Psoas muscle (tissue), 7 donors: ENCODE measurements at regions not wholly inside any gene's neighbourhood (a gene's known extent, or its start where the extent isn't known, plus 50 kb on each side); places are given as distances from the start of the nearest gene placed in this dataset.
"Not testable (repeated sequence)": the region's sequence is repeated elsewhere in the genome, so short reads cannot be mapped to it uniquely, and the experiment has no call there.

ENCODE experiments used
- ATAC-seq, 4 donors: fragments of 200-7000 bp; cut with Tn5 transposase; one replicate each; pipeline ENCODE4 v1.9.1; 2020; ENCODE audit warnings: moderate library complexity in 3 of 4, mild to moderate bottlenecking in 2 of 4
- DNase-seq, 2 donors: peaks; one replicate each; pipeline ENCODE4 v3.0.0-alpha.2; 2020
- H3K27ac ChIP-seq: fragments of 200-600 bp; one replicate; pipeline ENCODE4 v1.8.0; 2022
- H3K27me3 ChIP-seq, 3 donors: fragments of 200-600 bp in 1 of 3; one replicate each; pipeline versions ENCODE4 v1.6.1 to v1.8.0; 2013 to 2022; ENCODE audit warnings: low read length in 2 of 3, mild to moderate bottlenecking in 2 of 3, moderate library complexity in 1 of 3; ENCODE audit not compliant: insufficient read depth in 3 of 3
- H3K36me3 ChIP-seq, 2 donors: fragments of 200-600 bp in 1 of 2; one replicate each; pipeline versions ENCODE4 v1.6.1 to v1.8.0; 2013 to 2022; ENCODE audit warnings: low read depth in 1 of 2, mild to moderate bottlenecking in 1 of 2, moderate library complexity in 1 of 2; ENCODE audit not compliant: insufficient read depth in 1 of 2
- H3K4me1 ChIP-seq: fragments of 200-600 bp; one replicate; pipeline ENCODE4 v1.8.0; 2022
- H3K4me3 ChIP-seq: fragments of 200-600 bp; one replicate; pipeline ENCODE4 v1.8.0; 2022; ENCODE audit warnings: mild to moderate bottlenecking
- H3K9me3 ChIP-seq: fragments of 200-600 bp; one replicate; pipeline ENCODE4 v1.8.0; 2022
- WGBS, 3 donors: extraction: QIAGEN DNeasy Blood & Tissue Kit; methylation state at CpG; one replicate each; pipeline versions ENCODE4 v1.1.6 to v1.1.7; 2013; 5-methylcytosine and 5-hydroxymethylcytosine counted together
- intact Hi-C, 2 donors: fragments of 100-400 bp; cut with DNase I; formaldehyde crosslinking; loops; one replicate each; pipeline versions ENCODE4 v1.11.0 to v1.14.2; 2022
- TF ChIP-seq, protein P1 (sequence below): fragments of 200-600 bp; IDR thresholded peaks from one replicate; pipeline ENCODE4 v1.8.0; 2022; ENCODE audit warnings: antibody characterized with exemption
- donor health status: healthy with polysubstance abuse.
- donor health status: DM: no; HTN: no; CAD: no; lungs with moderate emphysema.
- donor health status: Bipolar disorder and iron deficiency.
- donor health status: healthy.
- donor health status: DM: yes; HTN: yes; CAD: no.
- donor health status: DM: no; HTN: no; CAD: no.
- donor health status: DM: yes; HTN: yes; CAD: no.

DNA sequence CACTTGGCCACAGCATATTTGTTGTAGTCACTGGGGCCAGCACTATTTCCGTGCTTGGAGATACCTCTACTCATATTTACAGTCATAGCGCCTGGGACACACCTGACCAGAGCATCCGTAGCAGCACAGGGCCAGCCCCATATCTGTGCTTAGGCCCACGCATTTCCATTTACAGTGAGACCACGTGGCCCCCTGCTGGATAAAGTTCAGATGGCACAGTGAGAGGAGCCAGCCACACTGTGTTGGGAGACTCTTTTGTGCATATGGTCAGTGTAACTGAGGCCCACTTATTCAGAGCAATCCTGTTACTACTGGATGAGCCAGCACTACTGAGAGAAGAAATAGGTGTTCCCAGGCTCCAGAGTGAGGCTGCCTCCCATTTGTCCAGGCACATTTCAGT is 455.3 kb downstream of the REEP3 start:
- H3K27me3 ChIP-seq = peaks cover 0 to 3% (median 0%) of the 10 kb centered on the region in 3 donors
- H3K4me3 ChIP-seq = no peak overlapping the region
- DNase-seq = no peak
- no peaks in the 10 kb centered on the region for H3K9me3 ChIP-seq
- H3K36me3 ChIP-seq = no peaks in the 10 kb centered on the region
- H3K27ac ChIP-seq = no peak overlapping the region
- intact Hi-C loops = loop anchor here in 1 of 2 donors (10.0 kb wide), 1 partner anchor 102 kb away; no protein-coding TSS in a partner anchor
- H3K4me1 ChIP-seq = no peaks in the 10 kb centered on the region
- TF ChIP-seq, protein P1, sequence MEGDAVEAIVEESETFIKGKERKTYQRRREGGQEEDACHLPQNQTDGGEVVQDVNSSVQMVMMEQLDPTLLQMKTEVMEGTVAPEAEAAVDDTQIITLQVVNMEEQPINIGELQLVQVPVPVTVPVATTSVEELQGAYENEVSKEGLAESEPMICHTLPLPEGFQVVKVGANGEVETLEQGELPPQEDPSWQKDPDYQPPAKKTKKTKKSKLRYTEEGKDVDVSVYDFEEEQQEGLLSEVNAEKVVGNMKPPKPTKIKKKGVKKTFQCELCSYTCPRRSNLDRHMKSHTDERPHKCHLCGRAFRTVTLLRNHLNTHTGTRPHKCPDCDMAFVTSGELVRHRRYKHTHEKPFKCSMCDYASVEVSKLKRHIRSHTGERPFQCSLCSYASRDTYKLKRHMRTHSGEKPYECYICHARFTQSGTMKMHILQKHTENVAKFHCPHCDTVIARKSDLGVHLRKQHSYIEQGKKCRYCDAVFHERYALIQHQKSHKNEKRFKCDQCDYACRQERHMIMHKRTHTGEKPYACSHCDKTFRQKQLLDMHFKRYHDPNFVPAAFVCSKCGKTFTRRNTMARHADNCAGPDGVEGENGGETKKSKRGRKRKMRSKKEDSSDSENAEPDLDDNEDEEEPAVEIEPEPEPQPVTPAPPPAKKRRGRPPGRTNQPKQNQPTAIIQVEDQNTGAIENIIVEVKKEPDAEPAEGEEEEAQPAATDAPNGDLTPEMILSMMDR = peak; percentile 17
- ATAC-seq = peak in 1 of 4 donors; percentile 44
- WGBS, 3 donors = 53 to 72% (median 55%) methylated on average over 5 of the region's 5 CpGs

GRCh38 chr10:63977329-63977923 is 456.2 kb downstream of the REEP3 start:
- Histone ChIP-seq H3K4me3 (no peak overlapping the region), H3K9me3 (no peaks in the 10 kb centered on the region), H3K27me3 (peaks cover 0 to 3% (median 0%) of the 10 kb centered on the region in 3 donors), H3K4me1 (no peaks in the 10 kb centered on the region), H3K27ac (no peak overlapping the region), H3K36me3 (no peaks in the 10 kb centered on the region)
- DNase-seq = no peak
- 5 to 9% (median 8%) methylated on average over 1 of the region's 1 CpG for WGBS, 3 donors
- no peak for ATAC-seq
- TF ChIP-seq, protein P1 = peak; percentile 15
- intact Hi-C loops = loop anchor here in 1 of 2 donors (10.0 kb wide), 1 partner anchor 103 kb away; no protein-coding TSS in a partner anchor

DNA sequence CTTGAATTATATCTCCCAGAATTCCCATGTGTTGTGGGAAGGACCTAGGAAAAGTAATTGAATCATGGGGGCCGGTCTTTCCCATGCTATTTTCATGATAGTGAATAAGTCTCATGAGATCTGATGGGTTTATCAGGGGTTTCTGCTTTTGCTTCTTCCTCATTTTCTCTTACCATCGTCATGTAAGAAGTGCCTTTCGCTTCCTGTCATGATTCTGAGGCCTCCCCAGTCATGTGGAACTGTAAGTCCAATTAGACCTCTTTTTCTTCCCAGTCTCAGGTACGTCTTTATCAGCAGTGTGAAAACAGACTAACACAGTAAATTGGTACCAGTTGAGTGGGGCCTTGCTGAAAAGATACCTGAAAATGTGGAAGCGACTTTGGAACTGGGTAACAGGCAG is 459.7 kb downstream of the REEP3 start:
- intact Hi-C loops = not testable (repeated sequence)

DNA sequence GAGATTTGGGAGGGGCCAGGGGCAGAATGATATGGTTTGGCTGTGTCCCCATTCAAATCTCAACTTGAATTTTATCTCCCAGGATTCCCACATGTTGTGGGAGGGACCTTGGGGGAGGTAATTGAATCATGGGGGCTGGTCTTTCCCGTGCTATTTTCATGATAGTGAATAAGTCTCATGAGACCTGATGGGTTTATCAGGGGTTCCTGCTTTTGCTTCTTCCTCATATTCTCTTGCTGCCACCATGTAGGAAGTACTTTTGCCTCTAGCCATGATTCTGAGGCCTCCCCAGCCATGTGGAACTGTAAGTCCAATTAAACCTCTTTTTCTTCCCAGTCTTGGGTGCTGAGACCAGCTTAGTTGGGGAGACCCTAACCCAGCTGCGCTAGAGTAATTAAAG is 462.9 kb downstream of the REEP3 start:
- ATAC-seq, H3K27ac ChIP-seq, H3K36me3 ChIP-seq, DNase-seq, H3K9me3 ChIP-seq, H3K27me3 ChIP-seq, intact Hi-C loops, H3K4me3 ChIP-seq, H3K4me1 ChIP-seq: not testable (repeated sequence)
- 48 to 64% (median 55%) methylated on average over 2 of the region's 2 CpGs for WGBS, 3 donors

More for the DNA sequence above, 459.7 kb downstream of the REEP3 start:
- H3K27me3 ChIP-seq, DNase-seq, H3K4me1 ChIP-seq, H3K9me3 ChIP-seq, H3K4me3 ChIP-seq, H3K36me3 ChIP-seq, H3K27ac ChIP-seq, ATAC-seq: not testable (repeated sequence)
- 51 to 73% (median 67%) methylated on average over 5 of the region's 5 CpGs for WGBS, 3 donors

DNA sequence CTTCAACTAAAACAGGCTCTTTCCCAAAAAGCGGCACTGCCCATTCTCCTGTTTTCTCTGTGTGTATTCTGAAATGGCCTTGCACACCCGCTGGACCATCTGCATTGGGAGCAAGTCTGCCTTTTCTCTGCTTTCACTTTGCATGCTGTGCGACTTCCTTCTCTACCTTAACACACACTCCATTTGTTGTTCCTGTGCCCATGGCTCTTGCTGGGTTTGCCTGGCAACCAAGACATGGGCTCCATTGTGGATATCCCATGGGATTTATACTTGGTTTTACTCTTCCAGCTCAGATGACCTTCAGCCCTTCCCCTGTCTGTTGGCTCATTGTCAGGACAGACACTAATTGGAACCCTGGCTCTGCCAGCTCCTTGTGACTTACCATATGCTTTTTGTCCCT is 465.3 kb downstream of the REEP3 start:
- DNase-seq (no peak), ATAC-seq (no peak)
- intact Hi-C loops = no loop called here
- no peaks in the 10 kb centered on the region for H3K9me3 ChIP-seq
- H3K27me3 ChIP-seq = no peaks in the 10 kb centered on the region
- TF ChIP-seq, protein P1 = no peak
- H3K4me3 ChIP-seq = no peak overlapping the region
- H3K36me3 ChIP-seq = no peaks in the 10 kb centered on the region
- no peak overlapping the region for H3K27ac ChIP-seq
- 85 to 96% (median 92%) methylated on average over 3 of the region's 3 CpGs for WGBS, 3 donors
- H3K4me1 ChIP-seq = no peaks in the 10 kb centered on the region

DNA sequence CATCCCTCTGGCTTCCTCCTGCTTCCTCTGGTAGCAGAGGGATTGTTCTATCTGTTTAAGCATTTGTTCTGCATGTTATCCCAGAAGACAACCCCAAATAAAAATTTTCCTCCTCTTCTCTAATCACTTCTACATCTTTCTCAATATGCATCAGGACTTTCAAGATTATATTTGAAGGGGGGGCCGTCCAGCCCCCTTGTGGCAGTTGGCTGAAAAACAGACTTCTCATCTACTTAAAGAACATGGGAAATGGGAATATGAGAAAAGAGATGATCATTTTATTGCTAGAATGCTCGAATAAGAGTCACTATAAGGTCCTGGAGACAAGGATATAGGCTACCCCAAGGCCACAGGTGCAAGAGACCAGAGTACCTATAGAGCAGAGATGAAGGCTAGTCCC is 466.0 kb downstream of the REEP3 start:
- no peaks in the 10 kb centered on the region for H3K9me3 ChIP-seq
- H3K27me3 ChIP-seq = no peaks in the 10 kb centered on the region
- no peak for ATAC-seq
- no peak for DNase-seq
- no peak overlapping the region for H3K27ac ChIP-seq
- TF ChIP-seq, protein P1 = no peak
- H3K4me3 ChIP-seq = no peak overlapping the region
- H3K36me3 ChIP-seq = no peaks in the 10 kb centered on the region
- WGBS, 3 donors = 50 to 61% (median 55%) methylated on average over 2 of the region's 2 CpGs
- intact Hi-C loops = no loop called here
- H3K4me1 ChIP-seq = no peaks in the 10 kb centered on the region
